IMR-90 (cell line): ENCODE measurements at regions not wholly inside any gene's neighbourhood (a gene's known extent, or its start where the extent isn't known, plus 50 kb on each side); places are given as distances from the start of the nearest gene placed in this dataset.

Source experiments
- ATAC-seq: fragments of 200-7000 bp; cut with Tn5 transposase; 2 replicates; pipeline ENCODE4 v1.9.1; 2020; ENCODE audit warnings: low read depth, mild to moderate bottlenecking, moderate library complexity
- BruUV-seq: library from RNA; stranded (reverse); fragments of 400-500 nt; replicated peaks from 2 replicates; lab custom pipeline; 2021; lab: Mats Ljungman, UMichigan
- CTCF ChIA-PET: fragments of 300-600 bp; formaldehyde crosslinking; extraction: SDS; loops from one replicate; lab custom pipeline; 2021; ENCODE audit warnings: antibody characterized with exemption; lab: Yijun Ruan, JAX
- POLR2A ChIA-PET: fragments of 300-600 bp; sonication (Branson Sonifier 250); formaldehyde crosslinking; loops from one replicate; lab custom pipeline; 2022; ENCODE audit warnings: antibody characterized with exemption; ENCODE audit not compliant: unreplicated experiment; lab: Charles Lee
- DNase-seq: peaks from one replicate; pipeline ENCODE4 v3.0.0; 2013
- H2AFZ ChIP-seq: replicated peaks from 2 replicates; pipeline ENCODE3; 2013; ENCODE audit warnings: low read length, mild to moderate bottlenecking; ENCODE audit not compliant: poor library complexity
- H2AK5ac ChIP-seq: 2 replicates; pipeline ENCODE4 v1.6.1; 2013; ENCODE audit warnings: low read depth, low read length, inconsistent platforms
- H2AK9ac ChIP-seq: replicated peaks from 2 replicates; pipeline ENCODE3; 2013; ENCODE audit warnings: mild to moderate bottlenecking, low read depth, low read length, moderate library complexity; ENCODE audit not compliant: poor library complexity
- H2BK120ac ChIP-seq: 2 replicates; pipeline ENCODE4 v1.6.1; 2013; ENCODE audit warnings: low read depth, low read length, inconsistent platforms
- H2BK15ac ChIP-seq: 3 replicates; pipeline ENCODE4 v1.6.1; 2013; ENCODE audit warnings: low read depth, low read length, inconsistent platforms
- H2BK20ac ChIP-seq: 2 replicates; pipeline ENCODE4 v1.6.1; 2013; ENCODE audit warnings: low read depth, mild to moderate bottlenecking, inconsistent platforms, low read length, moderate library complexity
- H2BK5ac ChIP-seq: 2 replicates; pipeline ENCODE4 v1.6.1; 2013; ENCODE audit warnings: mild to moderate bottlenecking, low read depth, low read length, inconsistent platforms; ENCODE audit not compliant: poor library complexity, severe bottlenecking
- H3K14ac ChIP-seq: replicated peaks from 2 replicates; pipeline ENCODE4 v1.6.1; 2013; ENCODE audit warnings: low read depth, low read length, inconsistent platforms
- H3K18ac ChIP-seq: 2 replicates; pipeline ENCODE4 v1.6.1; 2013; ENCODE audit warnings: low read depth, low read length, control low read depth
- H3K23ac ChIP-seq: 2 replicates; pipeline ENCODE4 v1.6.1; 2013; ENCODE audit warnings: low read depth, low read length, inconsistent platforms
- H3K27ac ChIP-seq: 2 replicates; pipeline ENCODE4 v1.5.1; 2013; ENCODE audit warnings: mild to moderate bottlenecking, control low read depth, low read length; ENCODE audit not compliant: insufficient read depth
- H3K27me3 ChIP-seq: 2 replicates; pipeline ENCODE4 v1.6.1; 2013; ENCODE audit warnings: low read length; ENCODE audit not compliant: control insufficient read depth, insufficient read depth
- H3K36me3 ChIP-seq: 2 replicates; pipeline ENCODE4 v1.6.1; 2013; ENCODE audit warnings: low read length, mixed read lengths; ENCODE audit not compliant: control insufficient read depth, insufficient read depth
- H3K4ac ChIP-seq: 2 replicates; pipeline ENCODE4 v1.6.1; 2013; ENCODE audit warnings: low read depth, low read length, inconsistent platforms
- H3K4me1 ChIP-seq: 2 replicates; pipeline ENCODE4 v1.6.1; 2013; ENCODE audit warnings: low read length, mixed read lengths; ENCODE audit not compliant: control insufficient read depth, insufficient read depth
- H3K4me2 ChIP-seq: 2 replicates; pipeline ENCODE4 v1.6.1; 2013; ENCODE audit warnings: low read depth, mild to moderate bottlenecking, control low read depth, low read length, moderate library complexity
- H3K4me3 ChIP-seq: 2 replicates; pipeline ENCODE4 v1.5.1; 2013; ENCODE audit warnings: low read depth, mild to moderate bottlenecking, control low read depth, low read length, moderate library complexity; ENCODE audit not compliant: insufficient read depth
- H3K56ac ChIP-seq: 2 replicates; pipeline ENCODE4 v1.6.1; 2013; ENCODE audit warnings: low read length, inconsistent platforms; ENCODE audit not compliant: insufficient read depth; ENCODE audit errors: extremely low read depth
- H3K79me1 ChIP-seq, 2 experiments: 2 replicates each; pipeline ENCODE4 v1.6.1; 2013; ENCODE audit warnings: low read length in 2 of 2, inconsistent platforms in 1 of 2, low read depth in 1 of 2
- H3K9ac ChIP-seq: 2 replicates; pipeline ENCODE4 v1.6.1; 2013; ENCODE audit warnings: low read depth, low read length, control low read depth
- H3K9me1 ChIP-seq: 2 replicates; pipeline ENCODE4 v1.6.1; 2013; ENCODE audit warnings: low read length, inconsistent platforms; ENCODE audit not compliant: insufficient read depth
- H3K9me3 ChIP-seq: 2 replicates; pipeline ENCODE4 v1.6.1; 2013; ENCODE audit warnings: low read length; ENCODE audit not compliant: control insufficient read depth, insufficient read depth
- H4K20me1 ChIP-seq: 2 replicates; pipeline ENCODE4 v1.6.1; 2013; ENCODE audit warnings: low read length, inconsistent platforms; ENCODE audit not compliant: insufficient read depth
- H4K5ac ChIP-seq: 2 replicates; pipeline ENCODE4 v1.6.1; 2013; ENCODE audit warnings: mild to moderate bottlenecking, low read depth, low read length, control low read depth
- H4K8ac ChIP-seq, 2 experiments: 2 replicates each; pipeline ENCODE4 v1.6.1; 2013; ENCODE audit warnings: low read depth in 2 of 2, low read length in 2 of 2, control low read depth in 1 of 2, inconsistent platforms in 1 of 2
- H4K91ac ChIP-seq: 2 replicates; pipeline ENCODE4 v1.6.1; 2013; ENCODE audit warnings: low read depth, low read length, inconsistent platforms; ENCODE audit not compliant: insufficient read depth
- BHLHE40 ChIP-seq: fragments of 150-350 bp; IDR thresholded peaks from 2 replicates; pipeline ENCODE4 v1.6.1; 2016; ENCODE audit warnings: mild to moderate bottlenecking, low read depth, low read length
- CEBPB ChIP-seq: IDR thresholded peaks from 2 replicates; pipeline ENCODE4 v1.6.1; 2012; ENCODE audit warnings: low read depth, low read length, improper control_type of control experiment
- CHD1 ChIP-seq: IDR thresholded peaks from 2 replicates; pipeline ENCODE4 v1.6.1; 2012; ENCODE audit warnings: low read depth, low read length, improper control_type of control experiment
- CTCF ChIP-seq: conservative IDR thresholded peaks from 2 replicates; pipeline ENCODE4 v1.5.1; 2012; ENCODE audit warnings: mild to moderate bottlenecking, low read depth, low read length, improper control_type of control experiment
- ELK1 ChIP-seq: fragments of 150-350 bp; IDR thresholded peaks from 2 replicates; pipeline ENCODE4 v1.6.1; 2016; ENCODE audit warnings: low read depth, mild to moderate bottlenecking, low read length, moderate library complexity, borderline replicate concordance
- FOS ChIP-seq: fragments of 150-350 bp; IDR thresholded peaks from 2 replicates; pipeline ENCODE4 v1.6.1; 2016; ENCODE audit warnings: low read depth, low read length
- MAFK ChIP-seq: IDR thresholded peaks from 2 replicates; pipeline ENCODE4 v1.6.1; 2012; ENCODE audit warnings: low read depth, low read length, improper control_type of control experiment
- MAZ ChIP-seq: IDR thresholded peaks from 2 replicates; pipeline ENCODE4 v1.6.1; 2012; ENCODE audit warnings: low read depth, mild to moderate bottlenecking, low read length, improper control_type of control experiment, moderate library complexity, borderline replicate concordance
- MXI1 ChIP-seq: IDR thresholded peaks from 2 replicates; pipeline ENCODE4 v1.6.1; 2012; ENCODE audit warnings: low read depth, mild to moderate bottlenecking, low read length, moderate library complexity, borderline replicate concordance
- NFE2L2 ChIP-seq: fragments of 150-350 bp; IDR thresholded peaks from 2 replicates; pipeline ENCODE4 v1.6.1; 2016; ENCODE audit warnings: low read depth, mild to moderate bottlenecking, low read length
- POLR2A ChIP-seq: IDR thresholded peaks from 2 replicates; pipeline ENCODE4 v1.6.1; 2012; ENCODE audit warnings: mild to moderate bottlenecking, low read depth, low read length
- RAD21 ChIP-seq: IDR thresholded peaks from 2 replicates; pipeline ENCODE4 v1.6.1; 2012; ENCODE audit warnings: low read length, improper control_type of control experiment
- RCOR1 ChIP-seq: IDR thresholded peaks from 2 replicates; pipeline ENCODE4 v1.6.1; 2012; ENCODE audit warnings: mild to moderate bottlenecking, low read length, improper control_type of control experiment; ENCODE audit not compliant: insufficient replicate concordance
- SMC3 ChIP-seq: fragments of 150-350 bp; IDR thresholded peaks from 2 replicates; pipeline ENCODE4 v1.6.1; 2016; ENCODE audit warnings: low read depth, mild to moderate bottlenecking, antibody characterized with exemption, low read length, moderate library complexity
- USF2 ChIP-seq: fragments of 150-350 bp; IDR thresholded peaks from 2 replicates; pipeline ENCODE4 v1.6.1; 2017; ENCODE audit warnings: mild to moderate bottlenecking, antibody characterized with exemption, low read length, low read depth
- WGBS, 2 experiments: methylation state at CpG; one replicate each; pipeline versions ENCODE4 v1.1.5 to v1.1.7; 2013; ENCODE audit warnings: missing lambda C conversion rate in 2 of 2; ENCODE audit not compliant: insufficient read length in 1 of 2; ENCODE audit errors: extremely low coverage in 2 of 2; 5-methylcytosine and 5-hydroxymethylcytosine counted together
- dilution Hi-C: fragments of 300-500 bp; cut with HindIII; formaldehyde crosslinking; loops from one replicate; pipeline ENCODE4 v1.14.3; 2018; ENCODE audit warnings: low sequenced_read_pairs; ENCODE audit not compliant: unreplicated experiment
- in situ Hi-C: fragments of 300-500 bp; cut with MboI; formaldehyde crosslinking; loops from 3 replicates; pipeline ENCODE4 v1.14.3; 2019; ENCODE audit warnings: low sequenced_read_pairs, inconsistent platforms, mixed read lengths
- intact Hi-C: fragments of 100-400 bp; cut with micrococcal nuclease; formaldehyde crosslinking; loops from 2 replicates; pipeline ENCODE4 v1.10.0; 2022

GRCh38 chr2:138390316-138390945, 111.1 kb upstream of the SPOPL start:
- in situ Hi-C loops: no loop called here

More at GRCh38 chr2:138390316-138390945, 111.1 kb upstream of the SPOPL start:
- Histone ChIP-seq H4K5ac (no peak overlapping the region), H4K8ac (no peak overlapping the region), H2AFZ (no peak overlapping the region), H3K27ac (no peak overlapping the region), H3K4me3 (no peak overlapping the region), H2BK20ac (no peak overlapping the region), H3K23ac (no peak overlapping the region), H2AK9ac (no peak overlapping the region), H3K36me3 (no peaks in the 10 kb centered on the region), H3K27me3 (no peaks in the 10 kb centered on the region), H3K9me3 (no peaks in the 10 kb centered on the region), H3K4me1 (no peaks in the 10 kb centered on the region), H3K9me1 (no peaks in the 10 kb centered on the region), H3K4ac (no peak overlapping the region), H3K56ac (no peak overlapping the region), H2BK5ac (no peak overlapping the region), H3K79me1 (no peaks in the 10 kb centered on the region), H4K20me1 (no peaks in the 10 kb centered on the region), H2AK5ac (no peak overlapping the region), H3K9ac (no peak overlapping the region), H2BK15ac (no peak overlapping the region), H3K18ac (no peak overlapping the region), H3K4me2 (no peak overlapping the region), H4K91ac (no peak overlapping the region), H3K14ac (no peak overlapping the region), H2BK120ac (no peak overlapping the region)
- ATAC-seq: no peak
- ChIA-PET CTCF (no interaction called here), POLR2A (no interaction called here)
- TF ChIP-seq CTCF: no peak
- TF ChIP-seq USF2: no peak
- no peak for TF ChIP-seq MXI1
- TF ChIP-seq BHLHE40: no peak
- TF ChIP-seq CHD1: no peak
- TF ChIP-seq MAZ: no peak
- TF ChIP-seq FOS: no peak
- no peak for TF ChIP-seq ELK1
- no peak for TF ChIP-seq NFE2L2
- no peak for TF ChIP-seq RAD21
- TF ChIP-seq MAFK: no peak
- no peak for TF ChIP-seq SMC3
- TF ChIP-seq RCOR1: no peak
- TF ChIP-seq POLR2A: no peak
- no peak for TF ChIP-seq CEBPB
- DNase-seq: no peak
- 100% methylated on average over 1 of the region's 7 CpGs; no CpG with 5 or more reads in 1 of the 2 experiments for WGBS, 2 experiments
- no TSS peak for BruUV-seq
- dilution Hi-C loops: no loop called here
- intact Hi-C loops: no loop called here
